Activated CD4-positive, alpha-beta memory T cell treated with anti-CD3 and anti-CD28 coated beads, Interleukin-2, amount 10 ng/mL, durations not matched to agents 7 days and 5 days (primary cell): ENCODE measurements at regions not wholly inside any gene's neighbourhood (a gene's known extent, or its start where the extent isn't known, plus 50 kb on each side); places are given as distances from the start of the nearest gene placed in this dataset.

Source experiments
- CTCF ChIA-PET: fragments of 350-600 bp; sonication (Branson Sonifier 250); formaldehyde crosslinking; loops from one replicate; lab custom pipeline; 2021; ENCODE audit warnings: antibody characterized with exemption, inconsistent platforms; lab: Charles Lee
- POLR2A ChIA-PET: fragments of 350-600 bp; sonication (Branson Sonifier 250); formaldehyde crosslinking; loops from one replicate; lab custom pipeline; 2021; ENCODE audit warnings: antibody characterized with exemption; lab: Charles Lee
- DNase-seq: peaks from one replicate; pipeline ENCODE4 v3.0.0-alpha.2; 2020
- H3K27ac Mint-ChIP-seq: one replicate; pipeline ENCODE4 v1.8.0; 2021; ENCODE audit warnings: mild to moderate bottlenecking, mixed read lengths
- H3K27me3 Mint-ChIP-seq: one replicate; pipeline ENCODE4 v1.8.0; 2021; ENCODE audit warnings: mixed read lengths
- H3K36me3 Mint-ChIP-seq: one replicate; pipeline ENCODE4 v1.8.0; 2021; ENCODE audit warnings: low read depth, mixed read lengths
- H3K4me1 Mint-ChIP-seq: one replicate; pipeline ENCODE4 v1.8.0; 2021; ENCODE audit warnings: mixed read lengths
- H3K4me3 Mint-ChIP-seq: one replicate; pipeline ENCODE4 v1.8.0; 2021; ENCODE audit warnings: mild to moderate bottlenecking, mixed read lengths
- H3K9me3 Mint-ChIP-seq: one replicate; pipeline ENCODE4 v1.8.0; 2021; ENCODE audit warnings: mixed read lengths

- POLR2A ChIA-PET = no interaction called here
- no peaks in the 10 kb centered on the region for H3K27me3 Mint-ChIP-seq
- peaks cover 4% of the 10 kb centered on the region for H3K9me3 Mint-ChIP-seq
- no peak overlapping the region for H3K4me3 Mint-ChIP-seq
- CTCF ChIA-PET = no interaction called here
- H3K27ac Mint-ChIP-seq = no peak overlapping the region
- no peaks in the 10 kb centered on the region for H3K4me1 Mint-ChIP-seq
- DNase-seq = no peak
- H3K36me3 Mint-ChIP-seq = no peaks in the 10 kb centered on the region
These were observed 117.5 kb upstream of the HMGCLL1 start for GRCh38 chr6:55696501-55696900.

GRCh38 chr6:55696041-55696440 lies 117.0 kb upstream of the HMGCLL1 start:
- H3K4me3 Mint-ChIP-seq = no peak overlapping the region
- H3K4me1 Mint-ChIP-seq = no peaks in the 10 kb centered on the region
- no peak for DNase-seq
- peaks cover 4% of the 10 kb centered on the region for H3K9me3 Mint-ChIP-seq
- ChIA-PET CTCF (no interaction called here), POLR2A (no interaction called here)
- no peak overlapping the region for H3K27ac Mint-ChIP-seq
- H3K36me3 Mint-ChIP-seq = no peaks in the 10 kb centered on the region
- H3K27me3 Mint-ChIP-seq = no peaks in the 10 kb centered on the region

GRCh38 chr6:55694759-55695158 lies 115.8 kb upstream of the HMGCLL1 start:
- Mint-ChIP-seq H3K36me3 (no peaks in the 10 kb centered on the region), H3K4me1 (no peaks in the 10 kb centered on the region), H3K27ac (no peak overlapping the region), H3K27me3 (no peaks in the 10 kb centered on the region), H3K9me3 (peaks cover 4% of the 10 kb centered on the region), H3K4me3 (no peak overlapping the region)
- no peak for DNase-seq
- POLR2A ChIA-PET = no interaction called here
- CTCF ChIA-PET = no interaction called here

GRCh38 chr6:55694148-55694547 lies 115.2 kb upstream of the HMGCLL1 start:
- ChIA-PET POLR2A (no interaction called here), CTCF (no interaction called here)
- no peaks in the 10 kb centered on the region for H3K36me3 Mint-ChIP-seq
- H3K27ac Mint-ChIP-seq = no peak overlapping the region
- peaks cover 4% of the 10 kb centered on the region for H3K9me3 Mint-ChIP-seq
- H3K27me3 Mint-ChIP-seq = no peaks in the 10 kb centered on the region
- no peak overlapping the region for H3K4me3 Mint-ChIP-seq
- no peak for DNase-seq
- no peaks in the 10 kb centered on the region for H3K4me1 Mint-ChIP-seq

- Mint-ChIP-seq H3K36me3 (no peaks in the 10 kb centered on the region), H3K4me1 (no peaks in the 10 kb centered on the region), H3K9me3 (no peaks in the 10 kb centered on the region), H3K4me3 (no peak overlapping the region), H3K27ac (no peak overlapping the region), H3K27me3 (no peaks in the 10 kb centered on the region)
- POLR2A ChIA-PET = no interaction called here
- no peak for DNase-seq
- CTCF ChIA-PET = no interaction called here
These were observed 100.5 kb upstream of the HMGCLL1 start for GRCh38 chr6:55679503-55679902.

GRCh38 chr6:55678330-55679224 lies 99.6 kb upstream of the HMGCLL1 start:
- no peaks in the 10 kb centered on the region for H3K36me3 Mint-ChIP-seq
- POLR2A ChIA-PET = no interaction called here
- H3K4me1 Mint-ChIP-seq = no peaks in the 10 kb centered on the region
- CTCF ChIA-PET = no interaction called here
- no peak for DNase-seq
- H3K27ac Mint-ChIP-seq = no peak overlapping the region
- H3K9me3 Mint-ChIP-seq = no peaks in the 10 kb centered on the region
- no peak overlapping the region for H3K4me3 Mint-ChIP-seq
- no peaks in the 10 kb centered on the region for H3K27me3 Mint-ChIP-seq

- Mint-ChIP-seq H3K27ac (no peak overlapping the region), H3K4me3 (no peak overlapping the region), H3K27me3 (no peaks in the 10 kb centered on the region), H3K36me3 (no peaks in the 10 kb centered on the region), H3K4me1 (no peaks in the 10 kb centered on the region), H3K9me3 (no peaks in the 10 kb centered on the region)
- POLR2A ChIA-PET = no interaction called here
- no peak for DNase-seq
- CTCF ChIA-PET = no interaction called here
These were observed 97.7 kb upstream of the HMGCLL1 start for GRCh38 chr6:55676736-55677135.

- Mint-ChIP-seq H3K27ac (no peak overlapping the region), H3K4me3 (no peak overlapping the region), H3K36me3 (no peaks in the 10 kb centered on the region), H3K4me1 (no peaks in the 10 kb centered on the region), H3K27me3 (no peaks in the 10 kb centered on the region), H3K9me3 (peaks cover 2% of the 10 kb centered on the region)
- CTCF ChIA-PET = no interaction called here
- POLR2A ChIA-PET = no interaction called here
- no peak for DNase-seq
These were observed 96.9 kb upstream of the HMGCLL1 start for GRCh38 chr6:55675941-55676340.

GRCh38 chr6:55674672-55675071 lies 95.7 kb upstream of the HMGCLL1 start:
- H3K36me3 Mint-ChIP-seq = no peaks in the 10 kb centered on the region
- ChIA-PET CTCF (no interaction called here), POLR2A (no interaction called here)
- no peaks in the 10 kb centered on the region for H3K27me3 Mint-ChIP-seq
- no peak for DNase-seq
- H3K4me1 Mint-ChIP-seq = no peaks in the 10 kb centered on the region
- H3K27ac Mint-ChIP-seq = no peak overlapping the region
- no peak overlapping the region for H3K4me3 Mint-ChIP-seq
- peaks cover 2% of the 10 kb centered on the region for H3K9me3 Mint-ChIP-seq

- POLR2A ChIA-PET = no interaction called here
- Mint-ChIP-seq H3K36me3 (no peaks in the 10 kb centered on the region), H3K4me3 (no peak overlapping the region), H3K4me1 (no peaks in the 10 kb centered on the region), H3K9me3 (peaks cover 5% of the 10 kb centered on the region), H3K27me3 (no peaks in the 10 kb centered on the region), H3K27ac (no peak overlapping the region)
- no peak for DNase-seq
- CTCF ChIA-PET = no interaction called here
These were observed 91.9 kb upstream of the HMGCLL1 start for GRCh38 chr6:55670850-55671413.

GRCh38 chr6:55669028-55669427 lies 90.0 kb upstream of the HMGCLL1 start:
- CTCF ChIA-PET = no interaction called here
- H3K9me3 Mint-ChIP-seq = peaks cover 8% of the 10 kb centered on the region
- H3K4me3 Mint-ChIP-seq = no peak overlapping the region
- H3K27me3 Mint-ChIP-seq = no peaks in the 10 kb centered on the region
- DNase-seq = no peak
- no peak overlapping the region for H3K27ac Mint-ChIP-seq
- H3K36me3 Mint-ChIP-seq = no peaks in the 10 kb centered on the region
- POLR2A ChIA-PET = no interaction called here
- no peaks in the 10 kb centered on the region for H3K4me1 Mint-ChIP-seq

- Mint-ChIP-seq H3K9me3 (peaks cover 11% of the 10 kb centered on the region), H3K4me1 (no peaks in the 10 kb centered on the region), H3K4me3 (no peak overlapping the region), H3K36me3 (no peaks in the 10 kb centered on the region), H3K27me3 (no peaks in the 10 kb centered on the region), H3K27ac (no peak overlapping the region)
- CTCF ChIA-PET = no interaction called here
- no peak for DNase-seq
- POLR2A ChIA-PET = no interaction called here
These were observed 89.6 kb upstream of the HMGCLL1 start for GRCh38 chr6:55668591-55668990.

- no peak overlapping the region for H3K27ac Mint-ChIP-seq
- POLR2A ChIA-PET = no interaction called here
- no peaks in the 10 kb centered on the region for H3K36me3 Mint-ChIP-seq
These were observed 88.3 kb upstream of the HMGCLL1 start for GRCh38 chr6:55667341-55667740.

More at GRCh38 chr6:55667341-55667740, 88.3 kb upstream of the HMGCLL1 start:
- H3K4me3 Mint-ChIP-seq = no peak overlapping the region
- DNase-seq = no peak
- CTCF ChIA-PET = no interaction called here
- H3K4me1 Mint-ChIP-seq = no peaks in the 10 kb centered on the region
- H3K27me3 Mint-ChIP-seq = no peaks in the 10 kb centered on the region
- H3K9me3 Mint-ChIP-seq = peaks cover 14% of the 10 kb centered on the region
